ENCODE measurements at regions not wholly inside any gene's neighbourhood (a gene's known extent, or its start where the extent isn't known, plus 50 kb on each side); places are given as distances from the start of the nearest gene placed in this dataset.

DNA sequence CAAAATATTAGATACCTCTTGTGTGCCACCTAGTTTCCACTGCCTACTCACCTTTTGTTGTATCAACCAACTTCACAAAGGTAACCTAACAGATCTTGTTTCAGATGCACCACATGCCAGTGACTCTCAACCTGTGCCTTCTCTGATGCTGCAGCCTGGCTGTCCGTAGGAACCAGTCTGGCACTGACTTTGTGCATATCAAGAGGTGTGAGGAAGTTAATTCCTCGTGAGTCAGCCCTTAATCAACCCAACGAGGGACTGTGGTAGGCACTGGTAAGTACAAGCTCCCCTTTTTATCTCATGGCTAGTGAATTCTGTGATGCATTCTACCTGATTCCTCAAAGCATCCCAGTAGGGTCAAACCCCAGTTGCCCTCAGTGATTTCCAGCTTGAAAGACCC lies 215.4 kb upstream of the CTNND2 start:
- TF ChIP-seq PHF8 (conservative IDR thresholded peaks at IDR 0.05; ENCODE audit: low read depth, low read length) (no peak), TAF1 (IDR thresholded peaks at IDR 0.05; ENCODE audit: low read depth, low read length) (no peak), SUZ12 (IDR thresholded peaks at IDR 0.05; ENCODE audit: low read length) (no peak), CHD1 (IDR thresholded peaks at IDR 0.05; ENCODE audit: low read depth, low read length) (no peak), EP300 (IDR thresholded peaks at IDR 0.05; ENCODE audit: borderline replicate concordance in 1 of 2, low read depth in 2 of 2, low read length in 2 of 2) (no peak)
- TF ChIP-seq, protein P1, sequence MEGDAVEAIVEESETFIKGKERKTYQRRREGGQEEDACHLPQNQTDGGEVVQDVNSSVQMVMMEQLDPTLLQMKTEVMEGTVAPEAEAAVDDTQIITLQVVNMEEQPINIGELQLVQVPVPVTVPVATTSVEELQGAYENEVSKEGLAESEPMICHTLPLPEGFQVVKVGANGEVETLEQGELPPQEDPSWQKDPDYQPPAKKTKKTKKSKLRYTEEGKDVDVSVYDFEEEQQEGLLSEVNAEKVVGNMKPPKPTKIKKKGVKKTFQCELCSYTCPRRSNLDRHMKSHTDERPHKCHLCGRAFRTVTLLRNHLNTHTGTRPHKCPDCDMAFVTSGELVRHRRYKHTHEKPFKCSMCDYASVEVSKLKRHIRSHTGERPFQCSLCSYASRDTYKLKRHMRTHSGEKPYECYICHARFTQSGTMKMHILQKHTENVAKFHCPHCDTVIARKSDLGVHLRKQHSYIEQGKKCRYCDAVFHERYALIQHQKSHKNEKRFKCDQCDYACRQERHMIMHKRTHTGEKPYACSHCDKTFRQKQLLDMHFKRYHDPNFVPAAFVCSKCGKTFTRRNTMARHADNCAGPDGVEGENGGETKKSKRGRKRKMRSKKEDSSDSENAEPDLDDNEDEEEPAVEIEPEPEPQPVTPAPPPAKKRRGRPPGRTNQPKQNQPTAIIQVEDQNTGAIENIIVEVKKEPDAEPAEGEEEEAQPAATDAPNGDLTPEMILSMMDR (IDR thresholded peaks at IDR 0.05; ENCODE audit: control extremely low read depth in 1 of 3, insufficient read depth in 1 of 3, low read depth in 1 of 3, low read length in 3 of 3) = no peak
- TF ChIP-seq, protein P2, sequence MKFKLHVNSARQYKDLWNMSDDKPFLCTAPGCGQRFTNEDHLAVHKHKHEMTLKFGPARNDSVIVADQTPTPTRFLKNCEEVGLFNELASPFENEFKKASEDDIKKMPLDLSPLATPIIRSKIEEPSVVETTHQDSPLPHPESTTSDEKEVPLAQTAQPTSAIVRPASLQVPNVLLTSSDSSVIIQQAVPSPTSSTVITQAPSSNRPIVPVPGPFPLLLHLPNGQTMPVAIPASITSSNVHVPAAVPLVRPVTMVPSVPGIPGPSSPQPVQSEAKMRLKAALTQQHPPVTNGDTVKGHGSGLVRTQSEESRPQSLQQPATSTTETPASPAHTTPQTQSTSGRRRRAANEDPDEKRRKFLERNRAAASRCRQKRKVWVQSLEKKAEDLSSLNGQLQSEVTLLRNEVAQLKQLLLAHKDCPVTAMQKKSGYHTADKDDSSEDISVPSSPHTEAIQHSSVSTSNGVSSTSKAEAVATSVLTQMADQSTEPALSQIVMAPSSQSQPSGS (IDR thresholded peaks at IDR 0.05; ENCODE audit: low read length) = no peak

All from H1 (cell line).